Gastroesophageal sphincter (tissue), 3 donors: ENCODE measurements at regions not wholly inside any gene's neighbourhood (a gene's known extent, or its start where the extent isn't known, plus 50 kb on each side); places are given as distances from the start of the nearest gene placed in this dataset.

Experiments
- CTCF ChIP-seq, 4 experiments: fragments of 200-600 bp in 2 of 4; fragments of 450-650 bp in 2 of 4; sonication (generic) in 1 of 4; IDR thresholded peaks; one replicate each; pipeline ENCODE4 v1.5.1; 2017 to 2019; ENCODE audit warnings: antibody characterized with exemption in 4 of 4, mild to moderate bottlenecking in 2 of 4, moderate library complexity in 2 of 4
- EP300 ChIP-seq: sonication (generic); formaldehyde crosslinking; IDR thresholded peaks from one replicate; pipeline ENCODE4 v1.6.1; 2017; ENCODE audit warnings: antibody characterized with exemption, mild to moderate bottlenecking
- POLR2A ChIP-seq, 2 donors: fragments of 450-650 bp; IDR thresholded peaks; one replicate each; pipeline ENCODE4 v1.6.1; 2017; ENCODE audit warnings: antibody characterized with exemption in 2 of 2, mild to moderate bottlenecking in 2 of 2, moderate library complexity in 1 of 2
- POLR2AphosphoS5 ChIP-seq: sonication (generic); formaldehyde crosslinking; IDR thresholded peaks from one replicate; pipeline ENCODE4 v1.6.1; 2017; ENCODE audit warnings: antibody characterized with exemption

DNA sequence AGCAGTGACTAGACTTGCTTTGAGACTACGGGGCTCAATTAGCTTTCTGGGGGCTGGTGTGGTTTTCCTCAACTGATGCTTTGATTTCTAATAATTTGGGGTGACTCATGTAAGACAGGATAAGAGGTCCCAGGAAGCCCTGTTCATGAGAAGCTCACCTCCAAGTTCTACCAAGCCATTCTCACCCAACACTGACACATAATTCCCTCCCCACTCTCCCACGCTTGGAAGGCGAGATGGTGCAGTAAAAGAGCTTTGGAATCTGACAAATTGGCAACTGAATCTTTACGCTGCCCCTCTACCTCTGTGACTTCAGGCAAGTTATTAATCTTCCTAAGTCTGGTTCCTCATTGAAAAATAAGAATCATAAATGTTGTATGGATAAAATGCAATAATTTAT, 299.1 kb upstream of the DUSP10 start:
- no peak for TF ChIP-seq CTCF (IDR thresholded peaks at IDR 0.05)
- TF ChIP-seq POLR2AphosphoS5 = no peak
- TF ChIP-seq POLR2A (IDR thresholded peaks at IDR 0.05) = no peak
- no peak for TF ChIP-seq EP300
